H9 (cell line): ENCODE measurements at regions not wholly inside any gene's neighbourhood (a gene's known extent, or its start where the extent isn't known, plus 50 kb on each side); places are given as distances from the start of the nearest gene placed in this dataset.

Source experiments
- DNase-seq: peaks from one replicate; pipeline ENCODE4 v3.0.0-alpha.2; 2017
- H2AFZ ChIP-seq: one replicate; pipeline ENCODE4 v1.6.1; 2013; ENCODE audit warnings: mild to moderate bottlenecking, low read length, control low read depth, moderate library complexity
- H2AK5ac ChIP-seq: 2 replicates; pipeline ENCODE4 v1.6.1; 2013; ENCODE audit warnings: low read length, control low read depth, mixed read lengths; ENCODE audit not compliant: insufficient read length
- H2BK120ac ChIP-seq: one replicate; pipeline ENCODE4 v1.6.1; 2013; ENCODE audit warnings: low read depth, mild to moderate bottlenecking, low read length, control low read depth, inconsistent platforms; ENCODE audit not compliant: poor library complexity, severe bottlenecking
- H2BK12ac ChIP-seq: 2 replicates; pipeline ENCODE4 v1.6.1; 2013; ENCODE audit warnings: low read length, control low read depth, mixed read lengths, low read depth; ENCODE audit not compliant: insufficient read length
- H2BK15ac ChIP-seq: 2 replicates; pipeline ENCODE4 v1.6.1; 2013; ENCODE audit warnings: low read depth, low read length, control low read depth
- H2BK20ac ChIP-seq: one replicate; pipeline ENCODE4 v1.6.1; 2013; ENCODE audit warnings: low read depth, mild to moderate bottlenecking, low read length, control low read depth, inconsistent platforms; ENCODE audit not compliant: poor library complexity, severe bottlenecking
- H2BK5ac ChIP-seq: 2 replicates; pipeline ENCODE4 v1.6.1; 2013; ENCODE audit warnings: low read length, control low read depth, mixed read lengths; ENCODE audit not compliant: insufficient read length
- H3K14ac ChIP-seq: 2 replicates; pipeline ENCODE4 v1.6.1; 2013; ENCODE audit warnings: low read length, control low read depth; ENCODE audit not compliant: insufficient read depth
- H3K18ac ChIP-seq: 2 replicates; pipeline ENCODE4 v1.6.1; 2013; ENCODE audit warnings: low read depth, mild to moderate bottlenecking, mixed read lengths, low read length, control low read depth; ENCODE audit not compliant: insufficient read length
- H3K23ac ChIP-seq: 2 replicates; pipeline ENCODE4 v1.6.1; 2013; ENCODE audit warnings: low read length, control low read depth, mixed read lengths, low read depth; ENCODE audit not compliant: insufficient read length
- H3K23me2 ChIP-seq: 2 replicates; pipeline ENCODE4 v1.6.1; 2013; ENCODE audit warnings: low read depth, mild to moderate bottlenecking, mixed read lengths, low read length, control low read depth; ENCODE audit not compliant: insufficient read length, poor library complexity, severe bottlenecking
- H3K27ac ChIP-seq: 2 replicates; pipeline ENCODE4 v1.5.1; 2013; ENCODE audit warnings: low read length, control low read depth, mixed read lengths, low read depth; ENCODE audit not compliant: insufficient read length
- H3K27me3 ChIP-seq: 2 replicates; pipeline ENCODE4 v1.6.1; 2013; ENCODE audit warnings: low read length, control low read depth, inconsistent platforms; ENCODE audit not compliant: insufficient read depth
- H3K4ac ChIP-seq: 2 replicates; pipeline ENCODE4 v1.6.1; 2013; ENCODE audit warnings: low read depth, mild to moderate bottlenecking, control low read depth, inconsistent platforms, low read length, moderate library complexity
- H3K4me1 ChIP-seq: 2 replicates; pipeline ENCODE4 v1.6.1; 2013; ENCODE audit warnings: low read length, control low read depth, inconsistent platforms; ENCODE audit not compliant: insufficient read depth
- H3K4me2 ChIP-seq: 2 replicates; pipeline ENCODE4 v1.6.1; 2013; ENCODE audit warnings: low read length, control low read depth, mixed read lengths; ENCODE audit not compliant: insufficient read length, insufficient read depth
- H3K56ac ChIP-seq: 2 replicates; pipeline ENCODE4 v1.6.1; 2013; ENCODE audit warnings: low read depth, mild to moderate bottlenecking, mixed read lengths, low read length, control low read depth; ENCODE audit not compliant: insufficient read length
- H3K79me1 ChIP-seq: 2 replicates; pipeline ENCODE4 v1.6.1; 2013; ENCODE audit warnings: low read depth, mild to moderate bottlenecking, moderate library complexity, low read length, control low read depth, inconsistent platforms; ENCODE audit not compliant: insufficient read depth, poor library complexity, severe bottlenecking
- H3K79me2 ChIP-seq: 2 replicates; pipeline ENCODE4 v1.6.1; 2013; ENCODE audit warnings: low read length, control low read depth, inconsistent platforms; ENCODE audit not compliant: insufficient read depth
- H3K9ac ChIP-seq: 2 replicates; pipeline ENCODE4 v1.6.1; 2013; ENCODE audit warnings: low read length, control low read depth, mixed read lengths; ENCODE audit not compliant: insufficient read length; ENCODE audit errors: extremely low read depth
- H3K9me3 ChIP-seq: one replicate; pipeline ENCODE4 v1.6.1; 2013; ENCODE audit warnings: low read depth, low read length, inconsistent platforms; ENCODE audit not compliant: control insufficient read depth
- H3T11ph ChIP-seq: one replicate; pipeline ENCODE4 v1.6.1; 2013; ENCODE audit warnings: mild to moderate bottlenecking, low read length, control low read depth, inconsistent platforms
- H4K20me1 ChIP-seq: one replicate; pipeline ENCODE4 v1.6.1; 2013; ENCODE audit not compliant: control insufficient read depth, insufficient read length, insufficient read depth
- H4K5ac ChIP-seq: 2 replicates; pipeline ENCODE4 v1.6.1; 2013; ENCODE audit warnings: low read depth, mild to moderate bottlenecking, mixed read lengths, low read length, control low read depth; ENCODE audit not compliant: insufficient read length
- H4K8ac ChIP-seq: replicated peaks from 2 replicates; pipeline ENCODE4 v1.6.1; 2013; ENCODE audit warnings: low read length, control low read depth, mixed read lengths, low read depth; ENCODE audit not compliant: insufficient read length
- H4K91ac ChIP-seq: 2 replicates; pipeline ENCODE4 v1.6.1; 2013; ENCODE audit warnings: low read depth, mild to moderate bottlenecking, moderate library complexity, mixed read lengths, low read length, control low read depth; ENCODE audit not compliant: insufficient read length
- H3K27ac Mint-ChIP-seq, 3 experiments: 2 replicates in 2 of 3; 3 replicates in 1 of 3; pipeline ENCODE4 v1.8.0; 2020 to 2021; ENCODE audit warnings: mixed read lengths in 3 of 3, mild to moderate bottlenecking in 1 of 3, moderate library complexity in 1 of 3
- H3K27me3 Mint-ChIP-seq: 2 replicates; pipeline ENCODE4 v1.8.0; 2021; ENCODE audit warnings: low read depth, mild to moderate bottlenecking, moderate library complexity, mixed read lengths
- H3K36me3 Mint-ChIP-seq, 3 experiments: 2 replicates in 2 of 3; 3 replicates in 1 of 3; pipeline ENCODE4 v1.8.0; 2020 to 2021; ENCODE audit warnings: low read depth in 3 of 3, mixed read lengths in 3 of 3; ENCODE audit not compliant: insufficient read depth in 1 of 3
- H3K4me1 Mint-ChIP-seq, 2 experiments: 2 replicates each; pipeline ENCODE4 v1.8.0; 2020; ENCODE audit warnings: mixed read lengths in 2 of 2
- H3K4me3 Mint-ChIP-seq, 2 experiments: 2 replicates in 1 of 2; 3 replicates in 1 of 2; pipeline ENCODE4 v1.8.0; 2020 to 2021; ENCODE audit warnings: mild to moderate bottlenecking in 2 of 2, mixed read lengths in 2 of 2, moderate library complexity in 1 of 2
- H3K9me3 Mint-ChIP-seq, 2 experiments: 2 replicates in 1 of 2; 3 replicates in 1 of 2; pipeline ENCODE4 v1.8.0; 2020; ENCODE audit warnings: mild to moderate bottlenecking in 2 of 2, mixed read lengths in 2 of 2, moderate library complexity in 1 of 2
- CTCF ChIP-seq: fragments of 200-600 bp; sonication (generic); conservative IDR thresholded peaks from 3 replicates; pipeline ENCODE4 v1.8.0; 2021; ENCODE audit warnings: antibody characterized with exemption, mild to moderate bottlenecking
- WGBS: extraction: QIAGEN DNeasy Blood & Tissue Kit; methylation state at CpG from one replicate; pipeline ENCODE4 v1.1.7; 2013; ENCODE audit warnings: missing lambda C conversion rate, low lambda C conversion rate, mixed read lengths; ENCODE audit not compliant: insufficient read length; ENCODE audit errors: extremely low coverage; 5-methylcytosine and 5-hydroxymethylcytosine counted together

- Histone ChIP-seq H4K20me1 (no peaks in the 10 kb centered on the region), H3K4me1 (0 out of 2 replicates have a peak, but pooled peaks cover 2% of the 10 kb centered on the region), H2BK12ac (no peak overlapping the region), H3K18ac (no peak overlapping the region), H3K56ac (no peak overlapping the region), H3K79me1 (no peaks in the 10 kb centered on the region), H3K23me2 (no peaks in the 10 kb centered on the region), H3K79me2 (no peaks in the 10 kb centered on the region), H3K27me3 (no peaks in the 10 kb centered on the region), H4K91ac (no peak overlapping the region), H2BK120ac (no peak overlapping the region), H3K14ac (no peak overlapping the region), H3K23ac (no peak overlapping the region), H2BK15ac (no peak overlapping the region), H4K8ac (no peak overlapping the region), H2BK20ac (no peak overlapping the region), H3K4me2 (no peak overlapping the region), H3K9me3 (no peaks in the 10 kb centered on the region), H2AK5ac (no peak overlapping the region), H3T11ph (no peak overlapping the region), H2AFZ (no peak overlapping the region), H4K5ac (no peak overlapping the region), H3K9ac (no peak overlapping the region), H3K27ac (no peak overlapping the region), H3K4ac (no peak overlapping the region), H2BK5ac (no peak overlapping the region)
- no peak for TF ChIP-seq CTCF
- no peak overlapping the region for H3K27ac Mint-ChIP-seq
- no peak overlapping the region for H3K4me3 Mint-ChIP-seq
- H3K4me1 Mint-ChIP-seq, result peaks cover 19% of the 10 kb centered on the region in 2 experiments
- H3K36me3 Mint-ChIP-seq, result peaks cover 0 to 3% (median 0%) of the 10 kb centered on the region in 3 experiments; a peak in 1 of 7 replicates
- H3K9me3 Mint-ChIP-seq, result peaks cover 2 to 15% of the 10 kb centered on the region in 2 experiments; a peak in 4 of 5 replicates
- H3K27me3 Mint-ChIP-seq, result peaks cover 17% of the 10 kb centered on the region
- peak; percentile 81 for DNase-seq
- WGBS, result no CpG with 5 or more reads among the region's 5 CpGs
Observed at GRCh38 chr19:29329460-29330134, 116.6 kb upstream of the UQCRFS1 start.
